ENCODE measurements at regions not wholly inside any gene's neighbourhood (a gene's known extent, or its start where the extent isn't known, plus 50 kb on each side); places are given as distances from the start of the nearest gene placed in this dataset.
A peak's percentile ranks its signal among the peaks of the same experiment; 100 is the strongest.

DNA sequence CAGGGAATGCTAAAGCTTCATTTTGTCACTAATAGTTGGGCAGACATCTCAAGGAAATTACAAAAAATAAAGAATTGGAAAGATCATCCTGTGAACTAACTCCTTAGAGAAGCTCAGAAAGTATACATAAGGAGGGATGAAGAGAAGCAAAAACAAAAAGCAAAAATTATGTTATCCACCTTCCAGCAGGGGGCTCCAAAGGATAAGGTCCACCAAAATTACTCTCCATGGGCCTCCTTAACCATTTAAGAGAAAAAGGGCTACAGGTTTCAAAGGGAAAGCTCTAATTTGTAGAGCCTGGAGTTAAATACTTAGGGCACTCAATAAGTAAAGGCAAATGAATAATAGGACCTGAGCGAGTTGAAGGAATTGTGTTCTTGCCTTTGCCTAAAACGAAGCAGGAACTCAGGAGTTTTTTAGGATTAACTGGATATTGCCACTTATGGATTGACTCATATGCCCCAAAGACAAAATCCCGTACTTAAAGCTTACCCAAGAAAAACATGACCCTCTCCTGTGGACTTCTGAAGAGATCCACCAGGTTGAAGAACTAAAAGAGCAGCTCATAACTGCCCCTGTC is 1167.9 kb downstream of the DSC3 start:
- Mint-ChIP-seq H3K27ac (no peak overlapping the region), H3K9me3 (peaks cover 0 to 33% (median 18%) of the 10 kb centered on the region in 8 donors), H3K4me1 (no peaks in the 10 kb centered on the region), H3K36me3 (no peaks in the 10 kb centered on the region), H3K4me3 (no peak overlapping the region), H3K27me3 (no peaks in the 10 kb centered on the region)
- intact Hi-C loops (cut with micrococcal nuclease): no loop called here
- Histone ChIP-seq H3K36me3 (ENCODE audit: insufficient read depth, low read length) (no peaks in the 10 kb centered on the region), H3K27me3 (ENCODE audit: insufficient read depth, low read length) (no peaks in the 10 kb centered on the region), H3K4me1 (ENCODE audit: insufficient read depth, low read length) (no peaks in the 10 kb centered on the region), H3K27ac (ENCODE audit: low read depth, low read length) (no peak overlapping the region), H3K4me3 (ENCODE audit: low read length in 2 of 2) (no peak overlapping the region), H3K9me3 (ENCODE audit: control insufficient read depth in 1 of 2, low read length in 2 of 2) (peaks cover 0 to 4% of the 10 kb centered on the region in 2 donors)
- CTCF ChIA-PET (ENCODE audit: partially characterized antibody): no interaction called here
- POLR2A ChIA-PET (ENCODE audit: partially characterized antibody): no interaction called here
- DNase-seq: no peak

DNA sequence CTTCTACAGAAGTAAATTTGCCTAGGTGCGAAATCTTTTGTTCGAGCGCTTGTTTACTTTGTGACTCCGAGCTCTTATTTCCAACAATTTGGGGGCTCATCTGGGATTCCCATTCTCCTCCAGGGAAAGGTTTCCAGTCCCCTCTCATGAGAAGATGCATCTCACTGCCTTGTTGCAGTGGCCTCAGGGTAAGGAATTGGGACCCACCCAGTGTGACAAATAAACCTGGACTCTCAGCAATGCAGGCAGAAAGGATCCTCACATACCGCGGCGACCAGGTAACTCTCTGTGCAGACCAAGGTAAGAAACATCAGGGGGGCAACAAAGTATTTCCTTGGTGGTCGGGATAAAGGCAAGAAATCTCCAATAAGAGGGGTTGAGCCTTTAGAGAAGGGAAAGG is 1169.3 kb downstream of the DSC3 start:
- H3K4me3 Mint-ChIP-seq: no peak overlapping the region
- Histone ChIP-seq H3K36me3 (ENCODE audit: insufficient read depth, low read length) (no peaks in the 10 kb centered on the region), H3K4me1 (ENCODE audit: insufficient read depth, low read length) (no peaks in the 10 kb centered on the region), H3K9me3 (ENCODE audit: control insufficient read depth in 1 of 2, low read length in 2 of 2) (peaks cover 0 to 4% of the 10 kb centered on the region in 2 donors), H3K27ac (ENCODE audit: low read depth, low read length) (no peak overlapping the region), H3K4me3 (ENCODE audit: low read length in 2 of 2) (no peak overlapping the region), H3K27me3 (ENCODE audit: insufficient read depth, low read length) (no peaks in the 10 kb centered on the region)
- ChIA-PET POLR2A (ENCODE audit: partially characterized antibody) (no interaction called here), CTCF (ENCODE audit: partially characterized antibody) (no interaction called here)
- no peaks in the 10 kb centered on the region for H3K4me1 Mint-ChIP-seq
- peaks cover 0 to 25% (median 14%) of the 10 kb centered on the region in 8 donors for H3K9me3 Mint-ChIP-seq
- intact Hi-C loops (cut with micrococcal nuclease): no loop called here
- no peak overlapping the region for H3K27ac Mint-ChIP-seq
- H3K27me3 Mint-ChIP-seq: no peaks in the 10 kb centered on the region
- DNase-seq: no peak
- H3K36me3 Mint-ChIP-seq: no peaks in the 10 kb centered on the region

DNA sequence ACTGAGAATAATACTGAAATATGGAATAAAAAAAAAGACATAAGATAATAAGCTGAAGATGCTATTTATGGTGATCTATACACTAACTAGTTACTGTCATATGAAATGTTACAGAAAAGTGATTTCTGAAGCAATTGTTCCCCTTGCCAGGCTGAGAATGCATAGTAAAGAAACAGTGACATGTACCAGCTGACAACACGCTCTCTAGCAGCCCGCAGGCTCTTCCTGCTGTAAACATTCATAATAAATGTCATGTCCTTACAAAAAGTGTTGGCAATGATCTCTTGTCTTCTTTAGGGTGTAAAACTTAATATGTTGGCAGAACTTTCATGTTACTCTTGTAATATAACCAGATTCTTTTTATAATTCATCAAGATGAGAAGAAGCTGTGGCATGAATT is 1171.3 kb downstream of the DSC3 start:
- Mint-ChIP-seq H3K36me3 (no peaks in the 10 kb centered on the region), H3K27ac (no peak overlapping the region), H3K9me3 (peaks cover 0 to 19% (median 8%) of the 10 kb centered on the region in 8 donors), H3K4me3 (no peak overlapping the region), H3K4me1 (no peaks in the 10 kb centered on the region), H3K27me3 (no peaks in the 10 kb centered on the region)
- POLR2A ChIA-PET (ENCODE audit: partially characterized antibody): no interaction called here
- peaks cover 0 to 4% of the 10 kb centered on the region in 2 donors for H3K9me3 ChIP-seq (ENCODE audit: control insufficient read depth in 1 of 2, low read length in 2 of 2)
- H3K27me3 ChIP-seq (ENCODE audit: insufficient read depth, low read length): no peaks in the 10 kb centered on the region
- intact Hi-C loops (cut with micrococcal nuclease): no loop called here
- H3K36me3 ChIP-seq (ENCODE audit: insufficient read depth, low read length): no peaks in the 10 kb centered on the region
- H3K4me1 ChIP-seq (ENCODE audit: insufficient read depth, low read length): no peaks in the 10 kb centered on the region
- no peak overlapping the region for H3K27ac ChIP-seq (ENCODE audit: low read depth, low read length)
- no peak for DNase-seq
- H3K4me3 ChIP-seq (ENCODE audit: low read length in 2 of 2): no peak overlapping the region
- CTCF ChIA-PET (ENCODE audit: partially characterized antibody): no interaction called here

DNA sequence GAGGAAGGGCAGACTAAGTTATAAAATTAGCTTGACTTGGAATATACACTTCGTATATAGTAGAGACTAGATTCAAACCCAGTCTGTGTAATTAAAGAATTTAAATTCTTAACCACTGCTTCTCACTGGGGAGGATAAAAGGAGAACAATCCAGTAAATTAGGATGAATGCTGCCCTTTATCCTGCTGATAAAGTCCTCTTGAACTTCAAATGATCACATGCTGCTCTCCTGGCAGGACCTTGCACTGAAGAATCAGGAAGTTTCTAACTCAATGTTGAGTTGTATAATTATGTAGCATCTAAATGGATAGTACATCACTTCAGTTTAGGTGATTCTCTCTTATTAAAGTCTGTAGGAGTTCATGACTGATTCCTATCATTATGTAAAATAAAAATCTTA is 1179.7 kb downstream of the DSC3 start:
- Histone ChIP-seq H3K4me3 (ENCODE audit: low read length in 2 of 2) (no peak overlapping the region), H3K9me3 (ENCODE audit: control insufficient read depth in 1 of 2, low read length in 2 of 2) (peaks cover 0 to 6% of the 10 kb centered on the region in 2 donors), H3K4me1 (ENCODE audit: insufficient read depth, low read length) (no peaks in the 10 kb centered on the region), H3K27me3 (ENCODE audit: insufficient read depth, low read length) (no peaks in the 10 kb centered on the region), H3K27ac (ENCODE audit: low read depth, low read length) (no peak overlapping the region), H3K36me3 (ENCODE audit: insufficient read depth, low read length) (no peaks in the 10 kb centered on the region)
- H3K27ac Mint-ChIP-seq: no peak overlapping the region
- H3K27me3 Mint-ChIP-seq: no peaks in the 10 kb centered on the region
- H3K4me3 Mint-ChIP-seq: no peak overlapping the region
- H3K9me3 Mint-ChIP-seq: peaks cover 0 to 19% (median 5%) of the 10 kb centered on the region in 8 donors
- ChIA-PET CTCF (ENCODE audit: partially characterized antibody) (no interaction called here), POLR2A (ENCODE audit: partially characterized antibody) (no interaction called here)
- intact Hi-C loops (cut with micrococcal nuclease): no loop called here
- no peaks in the 10 kb centered on the region for H3K4me1 Mint-ChIP-seq
- DNase-seq: no peak
- no peaks in the 10 kb centered on the region for H3K36me3 Mint-ChIP-seq

DNA sequence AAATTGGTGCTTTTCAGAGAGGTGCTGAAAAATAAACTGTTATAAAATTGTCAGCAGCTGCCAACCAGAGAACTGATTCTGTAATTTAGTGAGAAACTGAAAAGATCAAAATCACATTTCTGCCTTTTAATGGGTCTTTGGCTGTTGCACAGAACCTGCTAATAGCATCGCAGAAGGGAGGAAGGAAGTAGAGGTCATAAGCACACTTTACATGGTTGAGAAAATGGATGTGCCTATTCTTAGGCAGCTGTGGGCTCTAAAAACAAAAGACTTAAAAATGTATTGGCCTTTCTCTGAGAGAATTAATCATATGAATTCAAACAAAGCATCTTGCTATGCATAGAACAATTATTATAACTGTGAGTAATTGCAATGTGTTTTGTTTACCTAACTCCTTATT is 1186.9 kb downstream of the DSC3 start:
- ChIA-PET CTCF (ENCODE audit: partially characterized antibody) (no interaction called here), POLR2A (ENCODE audit: partially characterized antibody) (no interaction called here)
- no peak overlapping the region for H3K4me3 Mint-ChIP-seq
- no peaks in the 10 kb centered on the region for H3K4me1 Mint-ChIP-seq
- intact Hi-C loops (cut with micrococcal nuclease): no loop called here
- no peaks in the 10 kb centered on the region for H3K27me3 Mint-ChIP-seq
- Histone ChIP-seq H3K9me3 (ENCODE audit: control insufficient read depth in 1 of 2, low read length in 2 of 2) (peaks cover 0 to 6% of the 10 kb centered on the region in 2 donors), H3K4me3 (ENCODE audit: low read length in 2 of 2) (no peak overlapping the region), H3K27ac (ENCODE audit: low read depth, low read length) (no peak overlapping the region), H3K4me1 (ENCODE audit: insufficient read depth, low read length) (no peaks in the 10 kb centered on the region), H3K36me3 (ENCODE audit: insufficient read depth, low read length) (no peaks in the 10 kb centered on the region), H3K27me3 (ENCODE audit: insufficient read depth, low read length) (no peaks in the 10 kb centered on the region)
- H3K27ac Mint-ChIP-seq: no peak overlapping the region
- H3K36me3 Mint-ChIP-seq: no peaks in the 10 kb centered on the region
- H3K9me3 Mint-ChIP-seq: peaks cover 0 to 27% (median 15%) of the 10 kb centered on the region in 8 donors
- no peak for DNase-seq

DNA sequence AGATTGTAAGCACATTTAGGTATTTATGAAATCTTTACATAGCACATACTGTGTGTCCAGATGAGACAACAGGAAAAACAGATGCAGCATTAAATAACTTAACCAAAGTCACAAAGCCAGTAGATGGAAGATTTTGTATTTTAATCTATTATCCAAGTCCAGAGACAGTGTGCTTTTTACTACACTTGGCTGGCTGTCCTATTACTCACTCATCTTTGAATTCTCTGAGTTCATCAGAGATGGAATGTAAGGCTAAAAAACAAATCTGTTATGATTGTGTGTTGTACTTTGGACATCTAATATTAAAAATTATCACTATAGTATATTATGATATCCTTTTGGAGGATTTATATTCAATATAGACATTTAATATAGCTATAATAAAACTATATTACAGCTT is 1189.4 kb downstream of the DSC3 start:
- no peaks in the 10 kb centered on the region for H3K27me3 Mint-ChIP-seq
- intact Hi-C loops (cut with micrococcal nuclease): no loop called here

DNA sequence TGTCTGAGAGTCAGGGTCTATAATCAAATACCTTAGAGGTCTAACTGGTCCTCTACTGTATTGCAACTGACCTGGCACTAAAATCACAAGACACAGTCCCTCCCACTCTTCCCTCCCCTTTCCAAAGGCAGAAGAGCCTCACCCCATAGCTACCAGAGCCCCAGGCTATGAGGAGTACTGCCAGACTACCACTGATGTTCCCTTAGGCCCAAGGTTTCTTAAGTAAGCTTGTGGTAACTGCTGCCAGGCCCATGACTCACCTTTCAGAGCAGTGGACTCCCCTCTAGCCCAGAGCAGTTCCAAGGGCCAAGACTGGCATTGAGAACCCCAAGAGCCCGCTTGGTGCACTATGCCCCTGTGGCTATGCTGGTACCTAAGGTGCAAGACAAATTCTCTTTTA is 1193.4 kb downstream of the DSC3 start:
- no peaks in the 10 kb centered on the region for H3K4me1 ChIP-seq (ENCODE audit: insufficient read depth, low read length)
- Mint-ChIP-seq H3K27ac (no peak overlapping the region), H3K4me1 (peaks cover 0 to 1% (median 0%) of the 10 kb centered on the region in 4 donors), H3K4me3 (no peak overlapping the region), H3K36me3 (no peaks in the 10 kb centered on the region), H3K9me3 (peaks cover 0 to 31% (median 21%) of the 10 kb centered on the region in 8 donors), H3K27me3 (no peaks in the 10 kb centered on the region)
- no peak for DNase-seq
- intact Hi-C loops (cut with micrococcal nuclease): no loop called here
- no peaks in the 10 kb centered on the region for H3K9me3 ChIP-seq (ENCODE audit: control insufficient read depth in 1 of 2, low read length in 2 of 2)
- CTCF ChIA-PET (ENCODE audit: partially characterized antibody): no interaction called here
- POLR2A ChIA-PET (ENCODE audit: partially characterized antibody): no interaction called here
- H3K36me3 ChIP-seq (ENCODE audit: insufficient read depth, low read length): no peaks in the 10 kb centered on the region
- H3K27ac ChIP-seq (ENCODE audit: low read depth, low read length): no peak overlapping the region
- H3K4me3 ChIP-seq (ENCODE audit: low read length in 2 of 2): no peak overlapping the region
- no peaks in the 10 kb centered on the region for H3K27me3 ChIP-seq (ENCODE audit: insufficient read depth, low read length)

More for the DNA sequence above, 1189.4 kb downstream of the DSC3 start:
- Histone ChIP-seq H3K27me3 (ENCODE audit: insufficient read depth, low read length) (no peaks in the 10 kb centered on the region), H3K4me1 (ENCODE audit: insufficient read depth, low read length) (no peaks in the 10 kb centered on the region), H3K4me3 (ENCODE audit: low read length in 2 of 2) (no peak overlapping the region), H3K27ac (ENCODE audit: low read depth, low read length) (no peak overlapping the region), H3K9me3 (ENCODE audit: control insufficient read depth in 1 of 2, low read length in 2 of 2) (no peaks in the 10 kb centered on the region), H3K36me3 (ENCODE audit: insufficient read depth, low read length) (no peaks in the 10 kb centered on the region)
- no peak for DNase-seq
- peaks cover 0 to 30% (median 13%) of the 10 kb centered on the region in 8 donors for H3K9me3 Mint-ChIP-seq
- CTCF ChIA-PET (ENCODE audit: partially characterized antibody): no interaction called here
- no peak overlapping the region for H3K27ac Mint-ChIP-seq
- no peaks in the 10 kb centered on the region for H3K36me3 Mint-ChIP-seq
- H3K4me1 Mint-ChIP-seq: no peaks in the 10 kb centered on the region
- POLR2A ChIA-PET (ENCODE audit: partially characterized antibody): no interaction called here
- H3K4me3 Mint-ChIP-seq: no peak overlapping the region

DNA sequence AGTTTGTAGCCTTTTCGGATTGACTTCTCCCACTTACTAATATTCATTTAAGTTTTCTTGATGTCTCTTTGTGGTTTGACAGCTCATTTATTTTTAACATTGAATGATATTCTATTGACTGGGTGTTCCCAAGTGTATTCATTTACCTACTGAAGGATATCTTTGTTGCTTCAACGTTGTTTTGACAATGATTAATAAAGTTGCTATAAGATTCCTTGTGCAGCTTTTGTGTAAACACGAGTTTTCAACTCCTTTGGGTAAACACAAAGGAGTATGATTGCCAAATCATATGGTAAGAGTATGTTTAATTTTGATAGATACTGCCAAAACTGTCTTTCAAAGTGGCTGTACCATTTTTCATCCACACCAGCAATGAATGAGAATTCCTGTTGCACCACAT is 1200.9 kb downstream of the DSC3 start:
- CTCF ChIA-PET (ENCODE audit: partially characterized antibody): no interaction called here
- Mint-ChIP-seq H3K27ac (peak overlapping the region in 1 of 7 donors; percentile 73), H3K4me3 (no peak overlapping the region), H3K36me3 (no peaks in the 10 kb centered on the region), H3K27me3 (no peaks in the 10 kb centered on the region), H3K4me1 (peaks cover 0 to 1% (median 0%) of the 10 kb centered on the region in 4 donors), H3K9me3 (peaks cover 3 to 20% (median 13%) of the 10 kb centered on the region in 8 donors)
- Histone ChIP-seq H3K4me3 (ENCODE audit: low read length in 2 of 2) (no peak overlapping the region), H3K4me1 (ENCODE audit: insufficient read depth, low read length) (no peaks in the 10 kb centered on the region), H3K36me3 (ENCODE audit: insufficient read depth, low read length) (no peaks in the 10 kb centered on the region), H3K27ac (ENCODE audit: low read depth, low read length) (no peak overlapping the region), H3K27me3 (ENCODE audit: insufficient read depth, low read length) (no peaks in the 10 kb centered on the region), H3K9me3 (ENCODE audit: control insufficient read depth in 1 of 2, low read length in 2 of 2) (no peaks in the 10 kb centered on the region)
- intact Hi-C loops (cut with micrococcal nuclease): no loop called here
- POLR2A ChIA-PET (ENCODE audit: partially characterized antibody): no interaction called here
- no peak for DNase-seq

Data from CD4-positive, alpha-beta memory T cell (primary cell).